ENCODE measurements at regions not wholly inside any gene's neighbourhood (a gene's known extent, or its start where the extent isn't known, plus 50 kb on each side); places are given as distances from the start of the nearest gene placed in this dataset.
A peak's percentile ranks its signal among the peaks of the same experiment; 100 is the strongest.

DNA sequence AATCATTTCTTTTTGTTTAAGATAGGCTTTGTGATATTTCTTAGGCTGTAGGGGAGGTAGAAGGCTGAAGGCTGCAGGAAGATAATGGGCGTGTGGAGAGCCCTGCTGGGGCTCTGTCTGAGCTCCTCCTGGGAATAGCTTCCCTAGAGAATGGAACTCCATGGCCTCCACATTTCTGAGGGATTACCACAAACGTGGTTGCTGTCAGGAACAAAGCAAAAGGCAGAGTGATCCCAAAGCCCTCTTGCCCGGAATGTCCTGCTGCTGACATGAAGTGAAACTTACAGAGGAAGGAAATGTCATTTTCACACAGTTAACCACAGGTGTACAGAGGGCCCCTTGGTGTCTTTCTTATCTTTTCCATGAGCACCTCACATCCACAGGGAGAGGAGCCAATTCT, 89.3 kb downstream of the DDIT4L start:
- H3K4me3 Mint-ChIP-seq, result peak overlapping the region; percentile 37
- H3K27ac Mint-ChIP-seq, result no peak overlapping the region

DNA sequence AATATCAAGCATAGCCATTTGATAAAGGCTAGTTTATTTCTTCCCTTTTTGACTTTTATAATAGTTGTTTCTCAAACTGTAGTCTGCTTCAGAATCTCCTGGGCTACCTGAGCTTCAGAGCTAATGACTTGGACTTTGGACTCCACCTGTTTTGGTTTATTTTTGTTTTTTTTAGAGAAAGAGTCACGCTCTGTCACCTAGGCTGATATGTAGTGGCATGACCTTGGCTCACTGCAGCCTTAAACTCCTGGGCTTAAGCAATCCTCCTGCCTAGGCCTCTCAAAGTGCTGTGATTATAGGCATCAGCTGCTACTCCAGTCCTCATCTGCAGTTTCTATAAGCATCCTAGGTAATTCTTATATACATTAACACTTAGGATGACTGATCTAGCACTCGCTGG, 90.5 kb downstream of the DDIT4L start:
- no peak for DNase-seq (ENCODE audit: low spot score)
- intact Hi-C loops (cut with micrococcal nuclease), result loop anchor here (5.0 to 10.0 kb wide), 8 partner anchors 108 to 1835 kb away; partner anchors contain the start of gene RAP1GDS1
- Mint-ChIP-seq H3K27me3 (ENCODE audit: insufficient read depth) (no peaks in the 10 kb centered on the region), H3K27ac (no peak overlapping the region), H3K4me1 (ENCODE audit: low read depth) (peaks cover 81% of the 10 kb centered on the region), H3K36me3 (ENCODE audit: low read depth) (peaks cover 2% of the 10 kb centered on the region), H3K4me3 (no peak overlapping the region), H3K9me3 (no peaks in the 10 kb centered on the region)

More for the DNA sequence above, 89.3 kb downstream of the DDIT4L start:
- Mint-ChIP-seq H3K27me3 (ENCODE audit: insufficient read depth) (no peaks in the 10 kb centered on the region), H3K9me3 (no peaks in the 10 kb centered on the region), H3K4me1 (ENCODE audit: low read depth) (peaks cover 72% of the 10 kb centered on the region), H3K36me3 (ENCODE audit: low read depth) (peaks cover 2% of the 10 kb centered on the region)
- intact Hi-C loops (cut with micrococcal nuclease), result no loop called here
- no peak for DNase-seq (ENCODE audit: low spot score)

DNA sequence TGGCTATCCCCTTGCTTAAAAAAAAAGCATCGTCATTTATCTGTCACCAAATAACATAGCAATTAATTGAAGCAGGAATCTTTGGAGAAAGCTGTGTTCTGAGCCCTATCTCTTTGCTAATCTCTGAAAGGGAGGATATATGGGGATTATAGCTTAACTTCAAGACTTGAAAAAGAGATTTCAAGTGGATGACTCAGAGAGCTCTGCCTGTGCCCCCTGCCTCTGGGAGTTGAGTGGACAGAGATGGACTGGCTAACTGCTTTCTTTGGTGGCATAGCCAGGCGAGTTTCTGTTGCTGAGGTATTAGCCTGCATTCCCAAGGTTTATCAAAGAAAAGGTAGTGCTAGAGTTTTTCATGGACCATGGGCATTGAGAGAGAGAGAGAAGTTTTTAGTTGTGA, 91.6 kb downstream of the DDIT4L start:
- peaks cover 82% of the 10 kb centered on the region for H3K4me1 Mint-ChIP-seq (ENCODE audit: low read depth)
- no peaks in the 10 kb centered on the region for H3K9me3 Mint-ChIP-seq
- no peaks in the 10 kb centered on the region for H3K27me3 Mint-ChIP-seq (ENCODE audit: insufficient read depth)
- intact Hi-C loops (cut with micrococcal nuclease), result loop anchor here (5.0 to 10.0 kb wide), 8 partner anchors 109 to 1834 kb away; partner anchors contain the start of gene RAP1GDS1
- H3K27ac Mint-ChIP-seq, result no peak overlapping the region
- H3K4me3 Mint-ChIP-seq, result no peak overlapping the region
- peaks cover 2% of the 10 kb centered on the region for H3K36me3 Mint-ChIP-seq (ENCODE audit: low read depth)
- DNase-seq (ENCODE audit: low spot score), result no peak

DNA sequence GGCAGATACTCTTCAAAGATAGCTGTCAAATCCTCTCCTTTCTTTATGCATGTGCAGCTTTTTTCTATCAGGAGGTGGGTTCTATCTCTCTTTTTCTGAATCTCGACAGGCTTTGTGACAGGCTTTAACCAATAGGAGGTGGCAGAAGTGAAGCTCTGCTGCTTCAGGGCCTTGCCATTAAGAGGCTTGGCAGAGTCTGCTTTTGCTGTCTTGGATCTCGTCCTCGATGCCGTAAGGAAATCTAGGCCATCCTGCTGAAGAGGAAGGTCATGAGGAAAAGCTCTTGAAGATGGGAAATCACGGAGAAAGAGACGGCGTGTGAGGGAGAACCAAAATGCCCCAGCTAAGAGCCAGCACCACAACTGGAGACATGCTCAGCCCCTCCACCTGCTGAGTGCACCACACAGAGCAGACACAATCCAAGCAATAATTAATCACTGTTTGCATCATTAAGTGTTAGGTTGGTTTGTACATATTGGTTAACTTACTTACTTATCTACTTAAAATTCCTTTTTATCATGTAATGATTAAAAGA, 92.2 kb downstream of the DDIT4L start:
- H3K4me3 Mint-ChIP-seq, result no peak overlapping the region
- no peaks in the 10 kb centered on the region for H3K27me3 Mint-ChIP-seq (ENCODE audit: insufficient read depth)
- no peak overlapping the region for H3K27ac Mint-ChIP-seq
- DNase-seq (ENCODE audit: low spot score), result no peak
- peaks cover 88% of the 10 kb centered on the region for H3K4me1 Mint-ChIP-seq (ENCODE audit: low read depth)
- peaks cover 2% of the 10 kb centered on the region for H3K36me3 Mint-ChIP-seq (ENCODE audit: low read depth)
- intact Hi-C loops (cut with micrococcal nuclease), result loop anchor here (5.0 to 10.0 kb wide), 8 partner anchors 109 to 1833 kb away; partner anchors contain the start of gene RAP1GDS1
- H3K9me3 Mint-ChIP-seq, result no peaks in the 10 kb centered on the region

DNA sequence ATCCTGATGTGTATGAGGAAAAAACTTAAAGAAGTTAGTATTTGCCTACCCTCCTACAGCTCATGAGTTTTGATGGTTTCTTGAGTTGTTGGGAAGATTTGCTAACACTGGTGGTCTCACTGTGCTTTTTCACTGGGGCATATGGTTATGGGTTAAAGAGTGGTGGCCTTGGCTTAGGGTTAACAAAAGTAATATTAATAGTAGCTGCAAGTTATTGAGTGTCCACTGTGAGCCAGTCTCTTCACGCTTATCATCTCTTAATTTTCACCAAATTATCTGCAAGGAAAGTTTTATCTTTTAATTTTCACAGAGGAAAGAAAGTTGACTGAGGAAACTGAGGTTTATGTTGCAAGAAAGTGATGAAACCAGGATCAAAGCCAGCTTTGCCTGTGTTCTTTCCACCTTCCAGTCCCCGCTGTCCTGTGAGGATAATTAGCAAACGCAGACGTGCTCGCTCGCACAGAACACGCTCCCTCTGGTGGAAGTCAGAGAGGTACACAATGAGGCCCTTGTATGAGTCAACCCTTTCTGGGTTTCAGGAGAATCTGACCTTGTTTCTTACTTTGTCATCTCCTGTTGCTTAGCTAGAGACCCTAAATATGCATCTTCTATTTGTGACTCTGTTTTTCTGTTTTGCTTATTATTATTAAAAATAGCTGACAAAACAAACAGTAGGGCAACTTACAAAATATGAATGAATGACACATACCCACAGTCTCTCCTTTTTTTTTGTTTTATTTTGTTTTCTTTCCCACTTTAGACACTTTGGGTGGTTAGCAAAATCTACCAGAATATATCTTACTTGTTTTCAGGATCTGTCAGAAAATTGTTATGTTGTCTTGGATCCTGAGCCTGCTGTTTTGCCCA, 94.3 kb downstream of the DDIT4L start:
- peak overlapping the region; percentile 86 for H3K27ac Mint-ChIP-seq
- intact Hi-C loops (cut with micrococcal nuclease), result loop anchor here (5.0 to 10.0 kb wide), 8 partner anchors 111 to 1831 kb away; partner anchors contain the start of gene RAP1GDS1
- no peaks in the 10 kb centered on the region for H3K36me3 Mint-ChIP-seq (ENCODE audit: low read depth)
- H3K27me3 Mint-ChIP-seq (ENCODE audit: insufficient read depth), result no peaks in the 10 kb centered on the region
- peak; percentile 32 for DNase-seq (ENCODE audit: low spot score)
- peak overlapping the region; percentile 23 for H3K4me3 Mint-ChIP-seq
- H3K4me1 Mint-ChIP-seq (ENCODE audit: low read depth), result peaks cover 82% of the 10 kb centered on the region
- H3K9me3 Mint-ChIP-seq, result no peaks in the 10 kb centered on the region

GRCh38 chr4:100093091-100093866, 97.0 kb downstream of the DDIT4L start:
- Mint-ChIP-seq H3K36me3 (ENCODE audit: low read depth) (no peaks in the 10 kb centered on the region), H3K4me1 (ENCODE audit: low read depth) (peaks cover 56% of the 10 kb centered on the region), H3K27me3 (ENCODE audit: insufficient read depth) (no peaks in the 10 kb centered on the region), H3K9me3 (no peaks in the 10 kb centered on the region), H3K4me3 (no peak overlapping the region), H3K27ac (peak overlapping the region; percentile 81)
- intact Hi-C loops (cut with micrococcal nuclease), result loop anchor here (1.0 to 10.0 kb wide), 17 partner anchors 10 to 1828 kb away; partner anchors contain the start of genes DDIT4L, H2AZ1, PPP3CA and RAP1GDS1
- peak; percentile 75 for DNase-seq (ENCODE audit: low spot score)

DNA sequence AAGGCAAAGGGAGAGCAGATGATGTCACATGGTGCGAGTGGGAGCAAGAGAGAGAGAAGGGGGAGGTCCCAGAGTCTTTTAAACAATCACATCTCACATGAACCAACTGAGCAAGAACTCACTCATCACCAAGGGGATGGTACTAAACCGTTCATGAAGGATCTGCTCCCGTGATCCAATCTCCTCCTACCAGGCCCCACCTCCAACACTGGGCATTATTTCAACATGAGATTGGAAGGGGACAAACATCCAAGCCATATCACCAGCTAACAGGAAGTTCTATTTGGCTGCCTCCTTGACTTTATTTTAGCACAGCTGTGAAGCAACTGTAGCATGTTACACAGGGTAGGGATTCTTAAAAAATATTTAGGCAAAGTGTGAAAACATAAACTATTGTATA, 102.5 kb downstream of the DDIT4L start:
- intact Hi-C loops (cut with micrococcal nuclease), result no loop called here
- Mint-ChIP-seq H3K4me3 (no peak overlapping the region), H3K27ac (no peak overlapping the region), H3K4me1 (ENCODE audit: low read depth) (peaks cover 26% of the 10 kb centered on the region), H3K36me3 (ENCODE audit: low read depth) (peaks cover 9% of the 10 kb centered on the region), H3K27me3 (ENCODE audit: insufficient read depth) (no peaks in the 10 kb centered on the region), H3K9me3 (peaks cover 9% of the 10 kb centered on the region)
- no peak for DNase-seq (ENCODE audit: low spot score)

DNA sequence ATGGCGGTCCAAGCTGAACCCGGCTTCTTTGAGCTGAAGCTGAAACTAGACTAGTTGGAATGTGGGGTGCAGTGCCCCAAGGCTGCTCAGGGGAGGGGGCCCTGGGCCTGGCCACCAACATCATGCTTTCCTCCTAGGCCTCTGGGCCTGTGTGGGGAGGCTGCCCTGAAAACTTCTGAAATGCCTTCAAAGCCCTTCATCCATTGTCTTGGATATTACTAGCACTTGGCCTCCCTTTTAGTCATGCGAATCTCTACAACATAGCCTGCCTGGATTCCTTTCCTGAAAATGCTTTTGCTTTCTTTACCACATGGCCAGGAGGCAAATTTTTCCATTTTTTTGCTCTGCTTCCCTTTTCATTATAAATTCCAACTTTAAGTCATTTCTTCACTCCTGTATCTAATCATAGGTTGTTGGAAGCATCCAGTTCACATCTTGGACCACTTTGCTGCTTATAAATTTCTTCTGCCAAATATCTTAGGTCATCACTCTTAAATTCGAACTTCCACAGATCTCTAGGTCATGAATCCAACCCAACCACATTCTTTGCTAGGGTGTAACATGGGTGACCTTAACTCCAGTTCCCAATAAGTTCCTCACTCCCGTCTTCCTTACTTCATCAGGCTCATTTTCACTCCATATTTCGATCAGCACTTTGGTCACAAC, 103.4 kb downstream of the DDIT4L start:
- Mint-ChIP-seq H3K27ac (no peak overlapping the region), H3K4me3 (no peak overlapping the region), H3K36me3 (ENCODE audit: low read depth) (peaks cover 9% of the 10 kb centered on the region), H3K9me3 (peaks cover 9% of the 10 kb centered on the region), H3K4me1 (ENCODE audit: low read depth) (peaks cover 27% of the 10 kb centered on the region), H3K27me3 (ENCODE audit: insufficient read depth) (no peaks in the 10 kb centered on the region)
- intact Hi-C loops (cut with micrococcal nuclease), result no loop called here
- DNase-seq (ENCODE audit: low spot score), result no peak

DNA sequence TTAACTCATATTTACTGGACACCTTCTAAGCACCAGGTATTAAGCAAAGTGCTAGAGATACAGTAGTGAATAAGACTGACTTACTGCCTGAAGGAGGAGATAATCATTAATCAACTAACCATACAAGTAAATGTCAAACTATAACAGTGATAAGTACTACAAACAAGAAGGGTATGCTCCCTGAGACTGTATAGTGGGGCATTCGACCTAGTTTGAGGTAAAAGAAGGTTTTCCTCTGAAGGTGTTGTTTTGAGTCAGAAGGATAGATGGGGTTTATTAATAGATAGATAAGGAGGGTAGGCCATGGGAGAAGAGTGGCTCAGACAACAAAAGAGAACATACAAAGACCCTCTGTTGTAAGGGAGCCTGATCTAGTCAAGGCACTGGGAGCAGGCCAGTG, 105.4 kb downstream of the DDIT4L start:
- H3K36me3 Mint-ChIP-seq (ENCODE audit: low read depth), result peaks cover 9% of the 10 kb centered on the region
- intact Hi-C loops (cut with micrococcal nuclease), result loop anchor here (5.0 kb wide), 2 partner anchors 233 to 1442 kb away; no protein-coding TSS in a partner anchor
- H3K9me3 Mint-ChIP-seq, result peaks cover 9% of the 10 kb centered on the region
- DNase-seq (ENCODE audit: low spot score), result no peak
- H3K27me3 Mint-ChIP-seq (ENCODE audit: insufficient read depth), result no peaks in the 10 kb centered on the region
- peak overlapping the region; percentile 49 for H3K27ac Mint-ChIP-seq
- H3K4me3 Mint-ChIP-seq, result no peak overlapping the region
- H3K4me1 Mint-ChIP-seq (ENCODE audit: low read depth), result peaks cover 46% of the 10 kb centered on the region

DNA sequence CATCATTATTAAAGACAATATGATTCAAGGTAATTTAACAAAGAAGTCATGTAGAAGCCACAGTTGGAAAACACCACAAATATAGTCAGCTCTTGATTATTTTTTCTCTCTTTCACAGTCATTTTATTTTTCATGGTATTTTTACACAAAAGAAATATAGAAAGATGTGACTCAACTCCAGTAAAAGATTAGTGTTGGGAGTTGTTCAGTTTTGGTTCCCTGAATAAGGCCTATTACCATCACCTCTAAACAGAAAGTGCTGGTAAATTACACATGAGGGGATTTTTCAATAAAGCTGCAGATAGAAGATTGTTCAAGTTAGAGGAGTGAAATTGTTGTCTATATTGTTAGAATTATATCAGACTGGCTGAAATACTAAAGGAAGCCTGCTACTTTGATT, 107.0 kb downstream of the DDIT4L start:
- Mint-ChIP-seq H3K27ac (peak overlapping the region; percentile 67), H3K36me3 (ENCODE audit: low read depth) (peaks cover 9% of the 10 kb centered on the region), H3K9me3 (peaks cover 9% of the 10 kb centered on the region), H3K27me3 (ENCODE audit: insufficient read depth) (no peaks in the 10 kb centered on the region), H3K4me1 (ENCODE audit: low read depth) (peaks cover 58% of the 10 kb centered on the region), H3K4me3 (no peak overlapping the region)
- DNase-seq (ENCODE audit: low spot score), result no peak
- intact Hi-C loops (cut with micrococcal nuclease), result loop anchor here (1.0 to 5.0 kb wide), 4 partner anchors 10 to 1444 kb away; no protein-coding TSS in a partner anchor

DNA sequence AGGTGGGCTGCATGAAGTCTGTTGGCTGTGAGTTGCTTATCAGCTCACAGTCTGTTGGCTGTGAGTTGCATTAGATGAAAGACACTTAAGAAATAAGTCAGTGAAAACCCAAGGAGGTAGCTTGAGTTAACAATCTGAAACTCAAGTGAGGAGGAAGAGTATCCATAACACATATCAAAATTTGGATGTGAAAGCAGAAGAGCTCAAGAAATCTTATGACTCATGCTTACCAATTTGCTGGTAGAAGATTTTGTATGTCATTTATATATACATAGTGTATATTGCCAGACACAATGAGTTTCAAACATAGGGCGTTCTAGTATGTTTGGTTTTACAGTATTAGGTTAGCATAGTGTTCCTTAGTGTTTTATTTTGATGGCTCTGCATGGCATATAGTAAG, 107.4 kb downstream of the DDIT4L start:
- Mint-ChIP-seq H3K4me1 (ENCODE audit: low read depth) (peaks cover 58% of the 10 kb centered on the region), H3K9me3 (peaks cover 9% of the 10 kb centered on the region)
- no peak for DNase-seq (ENCODE audit: low spot score)

DNA sequence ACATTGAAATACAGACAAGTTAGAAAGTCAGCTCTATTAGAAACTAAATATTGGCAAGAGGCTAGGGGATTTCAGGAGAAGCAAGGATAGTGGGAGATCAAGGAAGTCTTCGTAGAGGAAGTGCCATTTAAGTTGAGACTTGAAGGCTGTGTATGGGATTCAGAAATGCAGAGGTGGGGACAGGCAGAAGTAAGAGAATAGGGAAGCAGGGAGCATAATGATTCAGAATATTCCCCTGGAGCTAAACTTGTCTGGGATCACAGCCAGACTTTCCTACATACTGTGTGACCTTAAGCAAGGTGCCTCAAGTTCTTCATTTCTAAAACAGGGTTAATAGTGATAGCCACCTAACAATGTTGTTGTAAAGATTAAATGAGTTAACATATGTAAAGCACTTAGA, 108.8 kb downstream of the DDIT4L start:
- H3K27me3 Mint-ChIP-seq (ENCODE audit: insufficient read depth), result no peaks in the 10 kb centered on the region
- H3K4me3 Mint-ChIP-seq, result no peak overlapping the region
- H3K4me1 Mint-ChIP-seq (ENCODE audit: low read depth), result peaks cover 57% of the 10 kb centered on the region
- no peak overlapping the region for H3K27ac Mint-ChIP-seq
- intact Hi-C loops (cut with micrococcal nuclease), result loop anchor here (5.0 kb wide), 2 partner anchors 229 to 1446 kb away; no protein-coding TSS in a partner anchor
- peaks cover 7% of the 10 kb centered on the region for H3K36me3 Mint-ChIP-seq (ENCODE audit: low read depth)
- peaks cover 10% of the 10 kb centered on the region for H3K9me3 Mint-ChIP-seq
- no peak for DNase-seq (ENCODE audit: low spot score)

More for the DNA sequence above, 107.4 kb downstream of the DDIT4L start:
- no peak overlapping the region for H3K4me3 Mint-ChIP-seq
- peaks cover 9% of the 10 kb centered on the region for H3K36me3 Mint-ChIP-seq (ENCODE audit: low read depth)
- intact Hi-C loops (cut with micrococcal nuclease), result loop anchor here (1.0 to 5.0 kb wide), 4 partner anchors 10 to 1444 kb away; no protein-coding TSS in a partner anchor
- peak overlapping the region; percentile 67 for H3K27ac Mint-ChIP-seq
- H3K27me3 Mint-ChIP-seq (ENCODE audit: insufficient read depth), result no peaks in the 10 kb centered on the region

Data from activated T-helper 1 cell treated with anti-CD3 and anti-CD28 coated beads, Interleukin-12 subunit alpha, Interleukin-12 subunit beta, Interleukin-2, Interleukin-4 antibody, amounts not matched to agents 30 ng/mL and 10 ng/mL and 1 ng/mL, durations not matched to agents 14 hours and 24 hours and 36 hours (primary cell).